SK-N-SH (cell line): ENCODE measurements at regions not wholly inside any gene's neighbourhood (a gene's known extent, or its start where the extent isn't known, plus 50 kb on each side); places are given as distances from the start of the nearest gene placed in this dataset.

ENCODE experiments used
- CTCF ChIA-PET: fragments of 300-600, 350-600 bp; formaldehyde crosslinking; extraction: SDS; loops from one replicate; lab custom pipeline; 2021; lab: Yijun Ruan, JAX
- POLR2A ChIA-PET: fragments of 350-600 bp; sonication (Branson Sonifier 250); formaldehyde crosslinking; extraction: SDS; loops from one replicate; lab custom pipeline; 2020; ENCODE audit warnings: antibody characterized with exemption, inconsistent platforms; lab: Yijun Ruan, JAX
- DNase-seq: peaks from one replicate; pipeline ENCODE4 v3.0.0; 2012
- H2AFZ ChIP-seq: fragments of 200-600 bp; sonication (generic); 2 replicates; pipeline ENCODE4 v1.8.1; 2016; ENCODE audit warnings: antibody characterized with exemption, mild to moderate bottlenecking, low read depth
- H3F3A ChIP-seq: fragments of 200-600 bp; sonication (generic); replicated peaks from 2 replicates; pipeline ENCODE3; 2016; ENCODE audit warnings: antibody characterized with exemption, mild to moderate bottlenecking; ENCODE audit not compliant: insufficient read depth
- H3K27ac ChIP-seq, 2 experiments: fragments of 200-500 bp in 1 of 2; fragments of 200-600 bp in 1 of 2; sonication (Bioruptor generic) in 1 of 2; sonication (generic), shearing (Covaris generic) in 1 of 2; 2 replicates each; pipeline versions ENCODE4 v1.5.1 to v1.6.1; 2014 to 2016; ENCODE audit warnings: low read depth in 2 of 2, inconsistent platforms in 1 of 2, low read length in 1 of 2, mild to moderate bottlenecking in 1 of 2, mixed read lengths in 1 of 2
- H3K27me3 ChIP-seq: fragments of 200-600 bp; sonication (generic), shearing (Covaris generic); 2 replicates; pipeline ENCODE4 v1.6.1; 2016; ENCODE audit warnings: mixed run types; ENCODE audit not compliant: insufficient read depth
- H3K36me3 ChIP-seq, 2 experiments: fragments of 200-500 bp in 1 of 2; fragments of 200-600 bp in 1 of 2; sonication (Bioruptor generic) in 1 of 2; sonication (generic) in 1 of 2; replicated peaks in 1 of 2; 2 replicates each; pipeline versions ENCODE3 to v1.5.1; 2014 to 2016; ENCODE audit warnings: low read length in 1 of 2, mild to moderate bottlenecking in 1 of 2; ENCODE audit not compliant: insufficient read depth in 2 of 2, control insufficient read depth in 1 of 2
- H3K4me1 ChIP-seq, 2 experiments: fragments of 200-500 bp in 1 of 2; fragments of 200-600 bp in 1 of 2; sonication (Bioruptor generic) in 1 of 2; sonication (generic), shearing (Covaris generic) in 1 of 2; 2 replicates each; pipeline versions ENCODE4 v1.5.1 to v1.6.1; 2014 to 2016; ENCODE audit warnings: low read depth in 1 of 2, low read length in 1 of 2, mixed run types in 1 of 2; ENCODE audit not compliant: insufficient read depth in 2 of 2, control insufficient read depth in 1 of 2
- H3K4me2 ChIP-seq: fragments of 200-600 bp; sonication (generic), shearing (Covaris generic); 2 replicates; pipeline ENCODE4 v1.6.1; 2017; ENCODE audit warnings: mixed run types
- H3K4me3 ChIP-seq, 2 experiments: fragments of 200-500 bp in 1 of 2; fragments of 200-600 bp in 1 of 2; sonication (Bioruptor generic) in 1 of 2; sonication (generic), shearing (Covaris generic) in 1 of 2; 2 replicates each; pipeline versions ENCODE4 v1.5.1 to v1.8.1; 2014 to 2016; ENCODE audit warnings: low read depth in 2 of 2, inconsistent platforms in 1 of 2, low read length in 1 of 2, mild to moderate bottlenecking in 1 of 2, mixed read lengths in 1 of 2, moderate library complexity in 1 of 2
- H3K79me2 ChIP-seq: fragments of 200-600 bp; sonication (generic); 2 replicates; pipeline ENCODE4 v1.8.1; 2017; ENCODE audit warnings: mild to moderate bottlenecking; ENCODE audit not compliant: insufficient read depth
- H3K9ac ChIP-seq: fragments of 200-600 bp; sonication (generic); 2 replicates; pipeline ENCODE4 v1.6.1; 2017; ENCODE audit warnings: mixed run types
- H3K9me2 ChIP-seq: fragments of 200-600 bp; sonication (generic); 2 replicates; pipeline ENCODE4 v1.6.1; 2017; ENCODE audit warnings: mixed run types
- H3K9me3 ChIP-seq: fragments of 200-600 bp; sonication (generic); 2 replicates; pipeline ENCODE4 v1.6.1; 2017; ENCODE audit warnings: mixed run types, mild to moderate bottlenecking, moderate library complexity
- H4K20me1 ChIP-seq: fragments of 200-600 bp; sonication (generic); 2 replicates; pipeline ENCODE4 v1.6.1; 2017; ENCODE audit warnings: mild to moderate bottlenecking, mixed run types; ENCODE audit not compliant: insufficient read depth
- EZH2phosphoT487 ChIP-seq: fragments of 200-600 bp; sonication (generic); IDR thresholded peaks from 2 replicates; pipeline ENCODE4 v1.6.1; 2017; ENCODE audit warnings: low read depth, mixed run types, mild to moderate bottlenecking, antibody characterized with exemption, moderate library complexity, borderline replicate concordance
- FOSL2 ChIP-seq: IDR thresholded peaks from 2 replicates; pipeline ENCODE4 v1.4.0; 2012; ENCODE audit warnings: low read depth, mild to moderate bottlenecking, moderate library complexity, borderline replicate concordance
- FOXM1 ChIP-seq: IDR thresholded peaks from 2 replicates; pipeline ENCODE4 v1.4.0; 2012; ENCODE audit warnings: low read depth, mild to moderate bottlenecking
- GABPA ChIP-seq: IDR thresholded peaks from 2 replicates; pipeline ENCODE4 v1.4.0; 2012; ENCODE audit warnings: low read depth, mild to moderate bottlenecking
- JUND ChIP-seq: IDR thresholded peaks from 2 replicates; pipeline ENCODE4 v1.4.0; 2012
- MEF2A ChIP-seq: IDR thresholded peaks from 2 replicates; pipeline ENCODE4 v1.4.0; 2012; ENCODE audit warnings: low read depth, borderline replicate concordance
- NFIC ChIP-seq: IDR thresholded peaks from 2 replicates; pipeline ENCODE4 v1.4.0; 2012; ENCODE audit warnings: borderline replicate concordance
- NRF1 ChIP-seq: IDR thresholded peaks from 2 replicates; pipeline ENCODE4 v1.6.1; 2012; ENCODE audit warnings: low read depth, mild to moderate bottlenecking, low read length
- POLR2AphosphoS5 ChIP-seq: IDR thresholded peaks from 2 replicates; pipeline ENCODE4 v1.6.1; 2012; ENCODE audit warnings: low read depth, low read length
- RAD21 ChIP-seq: IDR thresholded peaks from 2 replicates; pipeline ENCODE4 v1.6.1; 2012; ENCODE audit warnings: mild to moderate bottlenecking, low read length
- RCOR1 ChIP-seq: fragments of 150-350 bp; IDR thresholded peaks from 2 replicates; pipeline ENCODE4 v1.6.1; 2017; ENCODE audit warnings: antibody characterized with exemption, low read length
- RXRA ChIP-seq: IDR thresholded peaks from 2 replicates; pipeline ENCODE4 v1.4.0; 2012; ENCODE audit warnings: low read depth, mild to moderate bottlenecking, borderline replicate concordance
- SIN3A ChIP-seq: IDR thresholded peaks from 2 replicates; pipeline ENCODE4 v1.6.1; 2012; ENCODE audit warnings: low read depth, mild to moderate bottlenecking, low read length, moderate library complexity, borderline replicate concordance
- SMC3 ChIP-seq: IDR thresholded peaks from 2 replicates; pipeline ENCODE4 v1.6.1; 2012; ENCODE audit warnings: low read depth, low read length, improper control_type of control experiment
- YY1 ChIP-seq: IDR thresholded peaks from 2 replicates; pipeline ENCODE4 v1.4.0; 2012; ENCODE audit warnings: low read depth, mild to moderate bottlenecking
- WGBS: methylation state at CpG from one replicate; pipeline ENCODE4 v1.1.6; 2017; ENCODE audit warnings: low lambda C conversion rate; 5-methylcytosine and 5-hydroxymethylcytosine counted together
- TF ChIP-seq, protein P1 (sequence below): IDR thresholded peaks from 2 replicates; pipeline ENCODE4 v1.4.0; 2012; ENCODE audit warnings: low read depth
- TF ChIP-seq, protein P2 (sequence below): fragments of 150-350 bp; IDR thresholded peaks from 2 replicates; pipeline ENCODE4 v1.6.1; 2016; ENCODE audit warnings: mild to moderate bottlenecking, low read depth, low read length
- TF ChIP-seq, protein P3 (sequence below): fragments of 150-350 bp; IDR thresholded peaks from 2 replicates; pipeline ENCODE4 v1.6.1; 2017; ENCODE audit warnings: antibody characterized with exemption, low read length, low read depth, borderline replicate concordance
- TF ChIP-seq, protein P4 (sequence below): fragments of 200-600 bp; sonication (generic); IDR thresholded peaks from 2 replicates; pipeline ENCODE4 v1.6.1; 2017; ENCODE audit warnings: antibody characterized with exemption, mild to moderate bottlenecking, moderate library complexity
- TF ChIP-seq, protein P5 (sequence below): IDR thresholded peaks from 2 replicates; pipeline ENCODE4 v1.4.0; 2012; ENCODE audit warnings: low read depth, borderline replicate concordance

DNA sequence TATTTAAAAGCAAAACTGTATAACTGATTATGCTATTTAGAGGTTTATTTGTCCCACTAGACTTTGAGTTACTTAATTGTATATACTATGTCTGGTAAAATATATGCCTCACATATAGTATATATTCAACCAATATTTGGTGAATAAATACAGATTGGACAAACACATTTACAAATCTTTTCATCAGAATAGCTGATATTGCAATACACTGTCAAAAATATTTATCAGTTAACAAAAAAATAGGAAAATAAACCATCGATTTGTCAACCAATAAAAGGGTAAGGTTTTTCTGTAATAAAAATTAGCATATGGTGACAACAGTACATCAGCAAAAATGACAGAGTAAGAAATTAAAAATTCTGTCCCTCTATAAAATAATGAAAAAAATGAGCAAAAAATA is 889.9 kb upstream of the INTU start:
- Histone ChIP-seq H3K79me2 (no peaks in the 10 kb centered on the region), H3K27me3 (no peaks in the 10 kb centered on the region), H3K27ac (no peak overlapping the region), H2AFZ (no peak overlapping the region), H3K9me3 (peaks cover 21% of the 10 kb centered on the region; the same call in 1 of the 2 replicates), H3F3A (no peaks in the 10 kb centered on the region), H3K4me2 (no peak overlapping the region), H3K4me1 (no peaks in the 10 kb centered on the region), H3K9me2 (no peaks in the 10 kb centered on the region), H4K20me1 (no peaks in the 10 kb centered on the region), H3K4me3 (no peak overlapping the region), H3K36me3 (peaks cover 0 to 5% of the 10 kb centered on the region in 2 experiments), H3K9ac (no peak overlapping the region)
- 13% methylated on average over 1 of the region's 1 CpG for WGBS
- no peak for TF ChIP-seq YY1
- no peak for TF ChIP-seq RAD21
- no peak for TF ChIP-seq RCOR1
- TF ChIP-seq, protein P1, sequence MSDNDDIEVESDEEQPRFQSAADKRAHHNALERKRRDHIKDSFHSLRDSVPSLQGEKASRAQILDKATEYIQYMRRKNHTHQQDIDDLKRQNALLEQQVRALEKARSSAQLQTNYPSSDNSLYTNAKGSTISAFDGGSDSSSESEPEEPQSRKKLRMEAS, result no peak
- no peak for TF ChIP-seq EZH2phosphoT487
- no peak for TF ChIP-seq MEF2A
- no peak for TF ChIP-seq FOXM1
- TF ChIP-seq SIN3A, result no peak
- TF ChIP-seq JUND, result no peak
- TF ChIP-seq RXRA, result no peak
- no peak for TF ChIP-seq NFIC
- TF ChIP-seq FOSL2, result no peak
- no peak for TF ChIP-seq GABPA
- TF ChIP-seq, protein P2, sequence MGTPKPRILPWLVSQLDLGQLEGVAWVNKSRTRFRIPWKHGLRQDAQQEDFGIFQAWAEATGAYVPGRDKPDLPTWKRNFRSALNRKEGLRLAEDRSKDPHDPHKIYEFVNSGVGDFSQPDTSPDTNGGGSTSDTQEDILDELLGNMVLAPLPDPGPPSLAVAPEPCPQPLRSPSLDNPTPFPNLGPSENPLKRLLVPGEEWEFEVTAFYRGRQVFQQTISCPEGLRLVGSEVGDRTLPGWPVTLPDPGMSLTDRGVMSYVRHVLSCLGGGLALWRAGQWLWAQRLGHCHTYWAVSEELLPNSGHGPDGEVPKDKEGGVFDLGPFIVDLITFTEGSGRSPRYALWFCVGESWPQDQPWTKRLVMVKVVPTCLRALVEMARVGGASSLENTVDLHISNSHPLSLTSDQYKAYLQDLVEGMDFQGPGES, result no peak
- TF ChIP-seq, protein P3, sequence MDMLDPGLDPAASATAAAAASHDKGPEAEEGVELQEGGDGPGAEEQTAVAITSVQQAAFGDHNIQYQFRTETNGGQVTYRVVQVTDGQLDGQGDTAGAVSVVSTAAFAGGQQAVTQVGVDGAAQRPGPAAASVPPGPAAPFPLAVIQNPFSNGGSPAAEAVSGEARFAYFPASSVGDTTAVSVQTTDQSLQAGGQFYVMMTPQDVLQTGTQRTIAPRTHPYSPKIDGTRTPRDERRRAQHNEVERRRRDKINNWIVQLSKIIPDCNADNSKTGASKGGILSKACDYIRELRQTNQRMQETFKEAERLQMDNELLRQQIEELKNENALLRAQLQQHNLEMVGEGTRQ, result no peak
- TF ChIP-seq SMC3, result no peak
- TF ChIP-seq, protein P4, sequence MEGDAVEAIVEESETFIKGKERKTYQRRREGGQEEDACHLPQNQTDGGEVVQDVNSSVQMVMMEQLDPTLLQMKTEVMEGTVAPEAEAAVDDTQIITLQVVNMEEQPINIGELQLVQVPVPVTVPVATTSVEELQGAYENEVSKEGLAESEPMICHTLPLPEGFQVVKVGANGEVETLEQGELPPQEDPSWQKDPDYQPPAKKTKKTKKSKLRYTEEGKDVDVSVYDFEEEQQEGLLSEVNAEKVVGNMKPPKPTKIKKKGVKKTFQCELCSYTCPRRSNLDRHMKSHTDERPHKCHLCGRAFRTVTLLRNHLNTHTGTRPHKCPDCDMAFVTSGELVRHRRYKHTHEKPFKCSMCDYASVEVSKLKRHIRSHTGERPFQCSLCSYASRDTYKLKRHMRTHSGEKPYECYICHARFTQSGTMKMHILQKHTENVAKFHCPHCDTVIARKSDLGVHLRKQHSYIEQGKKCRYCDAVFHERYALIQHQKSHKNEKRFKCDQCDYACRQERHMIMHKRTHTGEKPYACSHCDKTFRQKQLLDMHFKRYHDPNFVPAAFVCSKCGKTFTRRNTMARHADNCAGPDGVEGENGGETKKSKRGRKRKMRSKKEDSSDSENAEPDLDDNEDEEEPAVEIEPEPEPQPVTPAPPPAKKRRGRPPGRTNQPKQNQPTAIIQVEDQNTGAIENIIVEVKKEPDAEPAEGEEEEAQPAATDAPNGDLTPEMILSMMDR, result no peak
- TF ChIP-seq NRF1, result no peak
- TF ChIP-seq, protein P5, sequence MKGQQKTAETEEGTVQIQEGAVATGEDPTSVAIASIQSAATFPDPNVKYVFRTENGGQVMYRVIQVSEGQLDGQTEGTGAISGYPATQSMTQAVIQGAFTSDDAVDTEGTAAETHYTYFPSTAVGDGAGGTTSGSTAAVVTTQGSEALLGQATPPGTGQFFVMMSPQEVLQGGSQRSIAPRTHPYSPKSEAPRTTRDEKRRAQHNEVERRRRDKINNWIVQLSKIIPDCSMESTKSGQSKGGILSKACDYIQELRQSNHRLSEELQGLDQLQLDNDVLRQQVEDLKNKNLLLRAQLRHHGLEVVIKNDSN, result no peak
- no peak for TF ChIP-seq POLR2AphosphoS5
- ChIA-PET POLR2A (no interaction called here), CTCF (no interaction called here)
- DNase-seq, result no peak
